GM18909 (cell line): ENCODE measurements at regions not wholly inside any gene's neighbourhood (a gene's known extent, or its start where the extent isn't known, plus 50 kb on each side); places are given as distances from the start of the nearest gene placed in this dataset.
"Not testable (repeated sequence)": the region's sequence is repeated elsewhere in the genome, so short reads cannot be mapped to it uniquely, and the experiment has no call there.

Source experiments
- ATAC-seq: cut with Tn5 transposase; IDR thresholded peaks from one replicate; pipeline ENCODE4 v1.9.1; 2021; ENCODE audit warnings: mild to moderate bottlenecking; ENCODE audit not compliant: unreplicated experiment, poor library complexity

DNA sequence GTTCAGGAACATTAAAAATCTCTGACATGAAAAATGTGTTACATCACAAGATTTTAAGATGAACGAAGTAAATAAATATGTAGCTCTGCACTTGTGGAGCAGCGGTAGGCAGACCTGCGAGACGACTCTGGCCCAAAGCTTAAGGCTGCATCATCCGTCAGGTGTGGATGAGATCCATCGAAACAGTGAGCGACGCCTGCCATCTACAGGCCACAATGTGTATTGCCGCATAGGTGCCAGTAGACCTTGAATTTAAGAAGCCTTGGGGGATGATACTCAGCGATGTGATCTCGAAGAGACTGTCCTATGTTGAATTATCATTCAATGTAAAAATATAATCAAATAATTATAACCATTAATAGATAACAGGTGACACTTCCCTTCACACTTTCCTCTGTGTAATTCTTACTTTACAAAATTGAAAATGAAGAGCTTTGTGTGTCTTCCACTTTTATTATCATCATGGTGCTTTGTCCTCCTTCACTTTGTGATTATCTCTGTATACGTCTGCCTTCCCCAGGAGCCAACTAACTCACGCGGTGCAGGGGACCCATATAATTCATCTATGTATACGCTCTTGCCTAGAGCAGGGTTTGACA, 851.0 kb downstream of the RAB28 start:
- ATAC-seq: peak; percentile 98

DNA sequence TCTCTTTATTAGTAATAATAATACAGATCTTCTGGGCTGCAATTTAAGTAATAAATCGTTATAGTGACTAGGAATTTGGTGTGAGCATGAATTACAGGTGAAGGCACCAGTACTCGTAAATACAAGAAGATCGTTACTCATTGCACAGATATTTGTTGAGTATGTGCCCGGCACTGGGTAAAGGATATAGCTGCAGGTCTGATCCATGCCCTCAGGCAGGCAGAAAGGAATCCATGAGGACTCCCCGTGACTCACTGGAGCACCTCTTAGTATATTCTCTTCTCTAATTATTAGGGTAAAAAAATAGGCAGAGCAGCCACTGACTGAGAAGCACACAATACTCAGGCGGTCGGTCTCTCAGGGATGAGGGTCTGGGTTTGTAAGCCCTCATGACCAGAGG, 868.3 kb downstream of the RAB28 start:
- no peak for ATAC-seq

DNA sequence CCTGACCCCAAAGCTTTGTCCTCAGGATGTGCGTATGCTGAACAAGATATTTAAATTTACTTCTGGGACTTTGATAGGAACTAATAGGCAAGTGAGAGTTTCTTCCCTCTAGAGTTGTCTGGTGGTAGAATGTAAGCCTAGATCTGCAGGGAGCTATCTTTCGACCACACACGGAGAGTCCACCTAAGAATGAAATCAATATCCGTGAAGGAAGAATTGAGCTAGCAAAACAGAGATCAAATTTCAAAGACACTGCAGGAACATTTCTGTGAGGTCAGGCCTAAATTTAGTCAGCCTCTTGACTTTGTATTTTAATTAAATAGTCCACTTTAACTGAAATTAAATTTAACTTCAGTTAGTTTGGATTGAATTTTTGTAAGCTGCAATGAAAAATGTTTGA, 871.3 kb downstream of the RAB28 start:
- no peak for ATAC-seq

DNA sequence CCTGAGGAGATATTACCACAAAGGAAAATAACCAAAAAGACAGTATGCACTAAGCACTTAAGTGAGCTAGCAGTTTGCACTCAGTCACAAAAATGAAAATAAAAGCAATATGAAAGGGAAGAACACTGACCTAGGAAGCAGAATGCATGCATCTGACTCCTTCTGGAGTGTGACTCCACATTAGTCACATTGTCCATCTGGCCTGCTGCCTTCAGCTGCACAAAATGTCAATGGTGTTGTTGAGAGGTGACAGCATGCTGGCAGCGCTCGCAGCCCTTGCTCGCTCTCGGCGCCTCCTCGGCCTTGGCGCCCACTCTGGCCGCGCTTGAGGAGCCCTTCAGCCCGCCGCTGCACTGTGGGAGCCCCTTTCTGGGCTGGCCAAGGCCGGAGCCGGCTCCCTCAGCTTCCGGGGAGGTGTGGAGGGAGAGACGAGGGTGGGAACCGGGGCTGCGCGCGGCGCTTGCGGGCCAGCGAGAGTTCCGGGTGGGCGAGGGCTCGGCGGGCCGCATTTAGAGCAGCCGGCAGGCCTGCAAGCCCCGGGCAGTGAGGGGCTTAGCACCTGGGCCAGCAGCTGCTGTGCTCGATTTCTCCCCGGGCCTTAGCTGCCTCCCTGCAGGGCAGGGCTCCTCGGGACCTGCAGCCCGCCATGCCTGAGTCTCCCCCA, 874.8 kb downstream of the RAB28 start:
- not testable (repeated sequence) for ATAC-seq

DNA sequence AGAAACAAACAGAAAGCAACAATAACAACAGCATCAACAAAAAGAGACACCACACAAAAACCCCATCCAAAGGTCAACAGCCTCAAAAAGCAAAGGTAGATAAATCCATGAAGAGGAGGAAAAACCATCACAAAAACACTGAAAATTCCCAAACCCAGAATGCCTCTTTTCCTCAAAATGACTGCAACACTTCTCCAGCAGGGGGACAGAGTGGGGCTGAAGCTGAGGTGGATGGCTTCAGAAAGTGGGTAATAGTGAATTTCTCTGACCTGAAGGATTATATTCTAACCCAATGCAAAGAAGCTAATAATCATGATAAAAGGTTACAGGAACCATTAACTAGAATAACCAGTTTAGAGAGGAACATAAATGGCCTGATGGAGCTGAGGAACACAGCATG, 888.2 kb downstream of the RAB28 start:
- ATAC-seq: no peak

DNA sequence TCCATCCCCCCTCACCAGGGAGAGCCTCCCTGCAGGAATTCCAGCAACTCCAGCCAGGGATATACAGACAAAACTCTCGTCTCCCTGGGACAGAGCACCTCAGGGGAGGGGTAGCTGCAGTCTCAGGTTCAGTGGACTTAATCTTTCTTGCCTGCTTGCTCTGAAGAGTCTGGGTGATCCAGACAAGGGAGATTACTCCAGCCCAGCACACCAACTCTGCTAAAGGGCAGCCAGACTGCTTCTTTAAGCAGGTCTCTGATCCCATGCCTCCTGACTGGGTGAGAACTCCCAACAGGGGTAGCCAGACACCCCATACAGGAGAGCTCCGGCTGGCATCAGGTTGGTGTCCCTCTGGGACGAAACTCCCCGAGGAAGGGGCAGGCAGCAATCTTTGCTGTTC, 888.7 kb downstream of the RAB28 start:
- ATAC-seq: no peak

DNA sequence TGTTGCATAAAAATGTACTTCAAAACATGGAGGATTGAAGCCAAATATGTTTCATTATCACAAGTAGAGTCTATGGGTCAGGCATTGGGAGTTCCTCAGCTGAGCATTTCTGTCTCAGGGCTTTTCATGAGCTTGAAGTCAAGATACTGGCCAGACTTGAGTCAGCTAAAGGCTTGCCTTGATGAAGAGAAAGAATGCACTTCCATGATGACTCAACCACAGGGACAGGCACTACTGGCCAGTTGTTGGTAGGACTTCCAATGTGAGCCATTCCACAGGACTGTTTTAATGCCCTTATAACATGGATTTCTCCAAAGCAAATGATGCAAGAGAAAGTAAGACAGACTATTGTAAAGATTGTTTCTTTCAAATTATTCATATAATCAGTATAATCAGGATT, 895.6 kb downstream of the RAB28 start:
- no peak for ATAC-seq

DNA sequence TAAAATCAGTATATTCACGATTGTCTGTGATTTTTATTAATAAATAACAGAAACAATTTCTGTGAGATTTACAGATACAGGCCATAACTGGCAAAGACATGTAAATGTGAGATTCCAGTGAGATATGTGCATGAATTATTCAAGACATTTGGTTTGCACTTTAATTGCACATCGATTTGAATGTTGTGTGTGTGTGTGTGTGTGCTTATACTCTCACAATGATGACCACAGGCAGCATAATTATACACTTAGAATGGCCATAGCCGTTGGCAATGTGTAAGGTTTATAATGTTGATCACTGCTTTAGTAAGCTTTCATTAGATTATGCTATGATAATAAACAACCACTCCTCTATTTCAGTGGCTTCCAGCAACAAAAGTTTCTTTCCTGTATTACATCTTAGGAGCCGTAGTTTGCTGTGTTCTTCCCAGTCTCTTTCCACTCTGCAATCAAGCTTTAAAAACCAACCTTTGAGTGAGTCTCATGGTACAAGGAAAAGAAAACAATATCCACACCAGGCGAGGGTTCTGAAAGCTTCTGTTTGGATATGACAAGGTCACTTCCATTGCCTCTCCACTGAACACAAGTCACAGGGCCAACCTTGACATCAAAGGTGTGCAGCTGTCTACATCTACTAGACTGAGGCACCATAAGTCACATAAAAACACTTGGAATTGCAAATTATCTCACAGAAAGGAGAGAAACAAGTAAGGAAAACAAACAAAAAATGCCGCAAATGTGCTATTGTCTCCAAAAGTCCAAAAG, 897.7 kb downstream of the RAB28 start:
- no peak for ATAC-seq

DNA sequence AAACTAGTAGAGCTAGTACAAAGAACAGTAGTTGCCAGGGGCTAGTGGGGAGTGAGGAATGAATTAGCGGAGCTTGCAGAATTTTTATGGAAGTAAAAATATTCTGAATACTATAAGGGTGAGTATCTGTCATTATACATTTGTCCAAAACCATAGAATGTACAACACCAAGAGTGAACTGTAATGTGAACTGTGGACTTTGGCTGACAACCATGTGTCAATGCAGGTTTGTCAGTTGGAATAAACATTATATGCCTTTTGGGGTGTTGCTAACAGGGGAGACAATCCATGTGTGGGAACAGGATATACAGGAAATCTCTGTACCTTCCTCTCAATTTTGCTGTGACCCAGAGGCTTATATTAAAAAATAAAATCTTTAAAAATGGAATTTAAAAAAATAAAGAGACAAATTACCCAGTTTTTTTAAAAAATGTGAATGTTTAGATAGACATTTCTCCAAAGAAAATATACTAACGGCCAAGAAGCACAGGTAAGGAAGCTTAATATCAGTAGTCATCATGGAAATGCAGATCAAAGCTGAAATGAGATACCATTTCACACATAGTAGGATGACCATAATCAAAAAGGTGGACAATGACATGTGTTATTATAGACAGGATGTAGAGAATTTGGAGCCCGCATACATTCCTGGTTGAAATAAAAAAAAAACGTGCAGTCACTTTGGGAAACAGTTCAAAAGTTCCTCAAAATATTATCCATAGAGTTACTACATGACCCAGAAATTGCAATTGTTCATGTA, 899.8 kb downstream of the RAB28 start:
- ATAC-seq: no peak

DNA sequence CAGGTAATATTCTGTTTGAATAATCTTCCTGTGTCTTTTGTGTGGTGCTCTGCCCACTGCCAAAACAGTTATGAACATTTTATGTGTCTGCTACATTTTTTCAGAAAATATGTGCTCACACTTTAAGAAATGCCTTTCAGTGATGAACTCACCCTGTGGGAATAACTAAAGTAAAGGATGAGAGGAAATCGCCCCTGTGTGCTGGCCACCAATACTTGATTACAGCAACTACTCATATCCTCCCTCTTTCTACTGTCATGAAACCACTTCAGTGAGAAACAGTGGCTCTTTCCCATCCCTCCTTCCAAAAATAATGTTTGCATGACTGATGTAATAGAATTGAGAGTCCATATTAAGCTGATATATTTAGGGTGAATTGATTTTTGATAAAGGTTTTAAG, 900.9 kb downstream of the RAB28 start:
- ATAC-seq: no peak

DNA sequence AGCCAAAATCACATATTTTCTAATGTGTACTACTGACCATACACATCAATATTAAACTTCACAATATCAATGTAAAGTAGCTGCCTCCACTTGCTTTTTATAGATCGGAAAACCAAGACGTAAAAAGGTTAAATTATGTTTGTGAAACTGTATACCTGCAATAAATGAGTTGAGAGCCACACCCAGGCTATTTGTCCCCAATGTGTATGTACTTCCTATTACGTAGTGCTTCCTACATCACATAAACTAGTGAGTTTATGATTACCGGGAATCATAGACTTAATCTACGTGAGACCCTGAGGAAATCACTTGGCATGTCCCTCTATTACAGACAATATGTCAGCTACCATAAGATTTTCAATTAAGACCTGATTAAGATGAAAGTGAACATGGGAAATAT, 903.4 kb downstream of the RAB28 start:
- ATAC-seq: no peak

DNA sequence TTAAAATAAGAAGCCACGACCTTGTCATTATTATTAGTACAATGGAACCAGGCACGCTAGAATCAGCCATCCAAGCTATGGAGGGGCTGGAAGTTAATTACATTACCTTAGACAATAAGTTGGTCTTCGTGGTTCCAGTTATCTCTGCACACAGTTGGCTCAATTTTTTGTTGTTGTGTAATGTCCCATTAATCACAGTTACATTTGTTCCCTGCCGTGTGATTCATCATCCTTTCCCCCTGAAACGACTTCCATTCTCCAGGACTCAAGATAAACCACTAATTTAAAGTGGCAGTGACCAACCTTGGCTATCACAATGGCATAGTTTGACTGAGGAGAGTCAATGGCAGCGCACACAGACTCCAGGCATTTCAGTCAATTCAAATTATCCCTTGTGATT, 905.0 kb downstream of the RAB28 start:
- ATAC-seq: no peak

DNA sequence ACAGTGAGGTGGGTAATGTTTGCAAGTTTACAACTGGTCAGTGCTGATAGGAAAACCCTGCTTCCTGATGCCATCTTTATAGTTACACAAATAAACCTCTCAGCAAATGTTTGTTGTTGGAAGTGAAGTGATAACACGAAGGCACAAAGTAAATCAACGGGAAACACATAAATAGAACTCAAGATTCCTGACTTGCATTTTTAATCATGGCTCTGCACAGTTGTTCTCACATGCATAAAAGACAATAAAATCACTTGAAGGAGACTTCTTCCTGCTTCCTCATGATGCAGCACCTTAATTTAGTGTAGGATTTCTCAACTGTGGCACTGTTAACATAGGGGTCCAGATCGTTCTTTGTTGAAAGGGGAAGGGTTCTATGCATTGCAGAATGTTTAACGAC, 907.7 kb downstream of the RAB28 start:
- ATAC-seq: no peak

DNA sequence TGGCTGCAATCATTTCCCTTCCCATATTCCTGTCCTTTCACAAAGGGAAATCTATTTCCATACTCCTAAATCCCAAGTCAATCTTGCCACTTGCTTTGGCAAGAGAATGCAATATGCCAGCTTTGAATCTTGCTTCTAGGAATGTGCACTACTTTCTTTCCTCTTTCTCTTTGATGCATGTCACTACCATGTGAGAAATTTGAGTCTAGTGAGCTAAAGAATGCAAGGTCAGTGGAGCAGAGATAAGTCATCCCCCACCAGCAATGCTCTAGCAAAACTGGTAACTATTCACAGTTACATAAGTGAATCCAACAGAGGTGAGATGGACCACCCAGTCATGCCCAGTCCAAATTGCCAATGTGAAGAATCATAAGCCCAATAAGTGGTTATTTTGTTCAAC, 910.4 kb downstream of the RAB28 start:
- no peak for ATAC-seq

DNA sequence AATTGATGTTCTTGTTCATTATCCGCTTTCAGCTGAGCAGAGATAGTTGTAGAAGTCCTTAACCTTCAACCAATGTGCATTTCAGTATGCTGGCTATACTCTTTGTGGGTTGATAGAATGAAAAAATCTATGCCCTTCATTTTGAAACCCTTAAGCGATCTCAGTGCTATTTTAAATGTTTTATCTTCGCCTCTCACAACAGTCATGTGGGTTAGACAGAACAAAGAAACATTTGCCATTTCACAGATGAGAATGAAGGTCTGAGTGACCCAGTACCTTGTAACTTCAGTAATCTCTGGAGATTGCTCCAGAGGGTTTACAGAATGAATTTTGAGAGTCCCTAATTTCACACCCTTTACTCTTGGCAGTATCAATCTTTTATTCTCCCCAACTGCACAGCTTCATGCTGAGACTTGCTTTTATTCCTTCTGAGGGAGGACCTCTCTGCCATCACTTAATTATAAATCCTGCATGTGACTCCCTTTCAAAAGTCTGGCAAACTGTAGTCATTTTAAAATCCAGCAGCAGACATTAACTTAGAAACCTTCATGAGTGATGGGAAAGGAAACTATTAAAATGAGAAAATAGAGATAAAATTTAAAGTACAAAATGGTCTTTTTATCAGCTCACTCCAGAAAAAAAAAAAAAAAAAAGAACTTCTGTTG, 921.5 kb downstream of the RAB28 start:
- ATAC-seq: no peak

DNA sequence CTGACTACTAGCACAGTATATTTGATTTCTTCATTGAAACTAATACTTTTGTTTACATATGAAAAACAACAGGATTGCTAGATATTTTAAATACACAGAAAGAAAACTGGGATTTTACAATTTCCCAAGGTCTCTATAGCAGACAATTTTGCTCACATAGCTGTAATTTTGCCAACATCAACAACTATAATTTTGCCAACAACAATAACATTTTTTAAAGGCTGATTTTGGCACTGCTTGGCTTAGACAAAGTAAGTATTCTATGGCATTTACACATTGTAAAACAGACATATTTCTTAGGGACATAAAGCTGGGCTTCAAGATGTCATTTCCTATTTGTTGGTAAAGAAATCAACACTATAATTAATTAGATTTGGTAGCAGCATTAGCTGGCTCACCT, 922.1 kb downstream of the RAB28 start:
- no peak for ATAC-seq

DNA sequence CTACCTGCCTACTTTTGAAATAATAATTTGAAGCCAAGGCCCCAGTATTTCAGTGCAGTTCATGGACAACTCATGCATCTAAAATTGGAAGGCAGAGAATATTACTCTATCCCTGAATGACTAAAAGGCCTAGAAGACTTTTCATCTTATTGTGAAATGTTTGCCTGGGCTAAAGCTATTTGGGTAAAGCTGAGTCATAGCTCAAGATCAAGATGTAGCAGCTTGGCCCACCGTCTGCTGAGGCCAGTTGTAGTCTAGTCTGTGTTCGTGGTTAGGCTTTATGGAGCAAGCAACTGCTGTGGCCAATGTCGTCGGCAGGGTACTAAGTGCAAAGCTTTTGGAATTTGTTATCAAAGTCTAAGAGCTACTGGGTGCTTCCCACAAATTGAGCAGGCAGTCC, 929.1 kb downstream of the RAB28 start:
- no peak for ATAC-seq

DNA sequence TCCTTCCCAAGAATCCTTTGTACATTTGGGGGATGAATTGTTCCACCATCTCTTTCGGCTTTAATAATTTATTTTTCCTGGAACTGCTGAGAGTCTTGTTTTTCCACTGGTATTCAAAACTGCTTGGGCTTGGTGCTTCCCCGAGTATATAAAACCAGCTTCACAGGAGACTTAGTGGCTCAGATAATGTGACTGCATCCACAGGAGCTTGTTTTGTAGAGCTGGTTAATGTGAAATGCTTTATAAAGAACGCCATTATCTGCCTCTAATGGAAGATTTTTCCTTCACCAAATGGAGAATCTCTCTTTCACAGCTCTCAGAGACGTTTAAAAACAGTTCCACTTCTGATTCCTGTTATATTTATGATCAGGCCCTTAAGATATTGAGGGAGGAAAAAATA, 935.5 kb downstream of the RAB28 start:
- no peak for ATAC-seq

DNA sequence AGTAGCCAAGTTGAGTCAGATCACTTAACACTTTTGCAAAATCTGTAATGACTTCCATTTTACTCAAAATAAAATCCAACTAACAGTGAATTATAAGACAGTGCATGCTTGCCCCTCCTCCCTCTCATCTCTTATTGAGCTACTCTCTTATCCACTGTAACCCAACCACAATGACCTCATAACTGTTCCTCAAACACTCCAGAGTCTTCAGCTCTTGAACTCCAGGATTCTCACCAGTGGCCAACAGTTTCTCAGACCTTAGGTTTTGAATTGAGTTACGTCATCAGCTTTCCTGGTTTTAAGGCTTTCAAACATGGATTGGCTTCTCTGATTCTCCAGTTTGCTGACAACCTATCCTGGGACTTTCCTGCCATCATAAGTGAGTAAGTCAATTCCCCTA, 938.3 kb downstream of the RAB28 start:
- no peak for ATAC-seq

DNA sequence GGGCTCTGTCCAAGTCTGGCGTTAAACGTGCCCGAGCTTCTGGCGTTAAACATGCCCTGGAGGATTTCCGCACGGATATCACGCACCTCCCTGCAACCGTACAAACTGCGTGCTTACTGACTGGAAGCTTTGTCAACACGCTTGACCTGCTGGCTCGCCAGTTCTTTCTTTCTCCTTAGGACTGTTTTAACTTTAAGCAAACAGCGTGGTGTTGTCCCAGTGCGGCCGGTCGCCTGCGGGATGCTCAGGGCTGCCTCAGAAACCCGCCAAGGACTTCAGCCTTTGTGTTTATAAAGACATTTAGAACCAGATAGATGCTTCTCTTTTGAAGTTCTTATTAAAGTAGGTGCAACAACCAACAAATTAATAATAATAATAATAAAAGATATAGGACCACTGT, 946.0 kb downstream of the RAB28 start:
- ATAC-seq: no peak

DNA sequence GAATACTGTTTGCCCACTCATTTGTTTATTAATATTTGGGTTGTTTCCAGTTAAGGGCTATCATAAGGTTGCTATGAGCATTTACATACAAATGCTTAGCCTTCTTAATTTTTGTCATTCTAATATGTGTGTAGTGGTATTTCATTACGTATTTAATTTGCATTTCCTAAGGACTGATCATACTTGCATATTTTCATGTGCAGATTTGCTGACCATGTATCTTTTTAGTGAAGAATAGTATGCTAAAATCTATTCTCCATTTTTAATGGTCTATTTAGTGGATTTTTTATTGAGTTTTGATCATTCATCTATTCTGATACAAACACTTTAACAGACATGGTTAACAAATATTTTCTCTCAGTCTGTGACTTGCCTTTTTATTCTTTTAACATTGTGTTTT, 949.5 kb downstream of the RAB28 start:
- ATAC-seq: no peak
